ENCODE measurements at regions not wholly inside any gene's neighbourhood (a gene's known extent, or its start where the extent isn't known, plus 50 kb on each side); places are given as distances from the start of the nearest gene placed in this dataset.
A peak's percentile ranks its signal among the peaks of the same experiment; 100 is the strongest.
"Not testable (repeated sequence)": the region's sequence is repeated elsewhere in the genome, so short reads cannot be mapped to it uniquely, and the experiment has no call there.

DNA sequence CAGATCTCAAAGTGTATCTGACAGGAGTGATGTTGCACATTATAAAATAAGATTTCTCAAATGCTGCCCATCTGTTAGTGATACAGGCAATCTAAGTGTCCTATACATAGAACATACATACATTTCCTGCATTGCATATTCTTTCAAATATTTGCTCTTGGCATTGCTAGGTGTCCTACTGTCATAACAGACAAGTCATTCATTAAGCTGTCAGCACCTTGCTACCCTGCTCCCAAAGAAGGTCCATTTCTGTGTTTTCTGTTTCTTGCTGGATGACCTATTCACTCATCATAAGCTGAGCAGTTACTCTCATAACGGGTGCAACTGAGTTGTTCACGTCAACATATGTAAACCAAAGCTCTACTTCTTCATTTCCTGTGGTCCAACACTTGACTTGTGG, 719.0 kb downstream of the KCNJ2 start:
- DNase-seq, result no peak

- DNase-seq, result no peak
Measured at GRCh38 chr17:70891306-70891705, 722.0 kb downstream of the KCNJ2 start.

- no peak for DNase-seq
Measured at GRCh38 chr17:70892527-70892926, 723.2 kb downstream of the KCNJ2 start.

DNA sequence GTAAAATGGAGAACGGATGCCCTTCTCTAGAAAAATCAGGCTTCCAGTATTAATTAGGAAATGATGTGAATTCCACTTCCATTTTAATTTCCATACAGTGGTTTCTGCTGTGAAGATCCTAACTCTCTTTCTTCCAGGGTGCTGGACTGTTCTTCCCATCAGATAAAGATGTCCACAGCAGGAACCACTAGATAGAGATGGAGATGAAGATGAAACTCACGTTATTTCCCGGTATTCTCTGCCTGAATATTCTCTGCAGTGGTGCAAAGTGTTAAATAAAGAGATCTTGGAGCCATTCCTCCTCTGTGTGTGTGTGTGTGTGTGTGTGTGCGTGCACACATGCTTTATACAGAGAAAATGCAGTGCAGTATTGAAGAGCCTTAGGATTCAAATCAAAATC, 727.5 kb downstream of the KCNJ2 start:
- DNase-seq, result no peak

- no peak for DNase-seq
Measured at GRCh38 chr17:70897446-70897845, 728.1 kb downstream of the KCNJ2 start.

- DNase-seq, result no peak
Measured at GRCh38 chr17:70901870-70902269, 732.5 kb downstream of the KCNJ2 start.

GRCh38 chr17:70905796-70906195, 736.5 kb downstream of the KCNJ2 start:
- no peak for DNase-seq

DNA sequence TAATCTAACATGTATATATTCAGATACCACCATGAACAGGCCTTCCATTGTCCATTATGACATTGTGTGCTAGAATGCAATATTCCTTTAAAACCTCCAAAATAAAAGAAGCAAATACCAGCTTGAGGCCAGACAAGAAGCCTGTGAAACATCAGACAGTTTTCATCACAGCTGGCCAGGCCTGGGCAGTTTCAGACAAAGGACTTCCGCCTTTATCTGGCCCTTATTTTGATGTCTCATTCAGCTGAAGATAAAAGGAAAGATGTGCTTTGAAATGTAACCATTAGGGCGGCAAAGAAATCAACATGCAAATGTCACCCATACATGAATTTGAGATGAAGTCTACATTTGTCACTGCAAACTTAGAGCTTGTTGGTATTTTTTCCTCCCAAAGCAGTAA, 737.5 kb downstream of the KCNJ2 start:
- peak; percentile 2 for DNase-seq

DNA sequence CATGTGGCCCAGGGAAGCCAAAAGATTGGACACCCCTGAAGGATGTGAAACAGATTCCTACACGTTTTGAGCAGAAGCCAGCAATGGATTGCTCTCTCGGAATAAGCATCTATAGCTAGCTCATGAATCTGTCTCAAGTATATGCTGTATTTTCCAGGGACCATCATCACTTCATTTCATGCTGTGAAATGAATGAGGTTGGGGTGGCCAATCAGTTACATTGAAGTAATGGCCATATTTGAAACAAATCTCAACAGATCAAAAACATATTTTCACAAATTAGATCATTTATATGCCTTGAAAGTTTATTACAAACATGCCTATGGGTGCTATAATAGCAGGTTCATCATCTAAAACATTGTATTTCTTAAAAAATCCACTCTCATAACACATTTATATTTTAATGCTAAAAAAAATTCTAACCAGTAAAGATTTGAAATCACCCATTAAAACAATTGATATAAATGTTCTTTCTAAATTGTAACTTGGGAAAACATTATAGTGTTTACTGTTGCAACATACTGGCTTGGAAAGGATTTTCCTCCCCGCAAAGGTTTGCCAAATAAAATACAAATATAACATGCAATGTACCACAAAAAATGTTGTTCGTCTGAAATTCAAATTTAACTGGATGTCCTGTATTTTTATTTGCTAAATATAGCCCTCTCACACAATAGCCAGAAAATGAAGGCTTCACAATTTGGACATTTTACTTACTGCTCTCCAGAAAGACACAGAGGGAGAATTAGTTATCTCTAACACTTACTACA, 743.6 kb downstream of the KCNJ2 start:
- no peak for DNase-seq

- DNase-seq, result no peak
Measured at GRCh38 chr17:70916469-70916868, 747.1 kb downstream of the KCNJ2 start.

DNA sequence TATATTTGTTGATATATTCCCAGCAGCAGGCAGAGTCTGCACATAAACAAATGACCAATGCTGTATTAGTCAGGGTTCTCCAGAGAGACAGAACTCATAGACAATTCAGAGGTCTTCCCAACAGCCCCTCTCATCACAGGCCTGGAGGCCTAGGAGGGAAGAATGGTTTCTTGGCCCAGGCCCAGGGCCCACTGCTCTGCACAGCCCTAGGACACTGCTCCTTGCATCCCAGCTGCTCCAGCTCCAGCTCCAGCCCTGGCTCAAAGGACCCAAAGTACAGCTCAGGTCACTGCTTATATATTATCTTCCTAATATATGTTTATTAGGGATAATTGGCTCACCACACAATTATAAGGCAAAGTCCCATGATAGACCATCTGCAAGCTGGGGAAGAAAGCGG, 749.9 kb downstream of the KCNJ2 start:
- DNase-seq, result no peak

GRCh38 chr17:70920416-70920815, 751.1 kb downstream of the KCNJ2 start:
- no peak for DNase-seq

DNA sequence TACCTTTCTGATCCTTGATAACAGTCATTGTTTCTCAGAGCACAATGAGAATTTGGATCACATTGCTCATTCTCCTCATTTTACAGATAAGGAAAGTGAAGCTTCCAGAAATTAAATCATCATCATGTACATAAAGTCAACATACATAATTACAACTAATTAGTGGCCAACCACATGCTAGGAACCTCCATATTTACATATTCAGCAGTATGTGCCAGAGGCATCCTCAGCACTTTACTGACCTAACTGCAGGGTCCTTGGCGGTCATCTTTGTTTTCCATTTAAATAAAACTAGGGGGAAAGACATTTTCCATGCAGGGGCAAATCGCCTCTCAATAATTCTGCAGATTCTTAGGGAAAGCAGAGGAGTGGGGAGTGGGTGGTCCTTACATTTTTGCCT, 752.9 kb downstream of the KCNJ2 start:
- DNase-seq, result no peak

GRCh38 chr17:70924776-70925175, 755.4 kb downstream of the KCNJ2 start:
- DNase-seq, result no peak

- no peak for DNase-seq
Measured at GRCh38 chr17:70929226-70929625, 759.9 kb downstream of the KCNJ2 start.

- no peak for DNase-seq
Measured at GRCh38 chr17:70934231-70934630, 764.9 kb downstream of the KCNJ2 start.

DNA sequence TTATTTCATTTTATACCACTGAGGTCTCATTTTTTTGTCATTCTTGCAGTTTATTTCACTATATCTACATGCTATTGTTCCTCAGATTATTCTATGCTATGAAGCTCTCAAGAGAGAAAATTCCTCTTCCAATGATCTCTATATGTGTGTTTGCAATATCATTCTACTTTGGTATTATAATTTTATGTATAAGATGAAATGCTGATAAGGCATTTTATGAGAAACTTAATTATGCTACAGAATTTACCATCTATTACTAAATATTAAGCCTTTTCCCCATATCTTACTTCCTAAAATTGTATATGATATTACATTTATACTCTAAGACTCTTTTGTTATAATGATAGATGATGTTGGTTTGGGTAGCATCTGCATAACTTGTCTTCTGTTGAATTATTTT, 765.5 kb downstream of the KCNJ2 start:
- no peak for DNase-seq

DNA sequence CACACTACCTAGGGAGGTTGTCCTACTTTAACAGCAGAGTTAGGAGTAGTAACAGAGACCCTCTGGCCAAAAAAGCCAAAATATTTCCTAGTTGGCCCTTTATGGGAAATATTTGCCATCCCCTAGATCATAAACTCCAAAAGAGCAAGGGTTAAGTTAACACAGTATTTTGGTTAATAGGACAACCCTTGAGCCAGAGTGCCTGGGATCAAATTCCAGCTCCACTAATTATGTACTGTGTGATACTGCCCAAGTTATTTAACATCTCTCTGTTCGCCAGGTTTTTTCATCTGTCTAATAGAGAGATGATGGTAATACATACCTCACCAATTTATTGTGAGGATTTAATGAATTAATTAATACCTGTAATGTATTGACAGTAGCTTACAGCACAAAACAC, 767.4 kb downstream of the KCNJ2 start:
- no peak for DNase-seq

DNA sequence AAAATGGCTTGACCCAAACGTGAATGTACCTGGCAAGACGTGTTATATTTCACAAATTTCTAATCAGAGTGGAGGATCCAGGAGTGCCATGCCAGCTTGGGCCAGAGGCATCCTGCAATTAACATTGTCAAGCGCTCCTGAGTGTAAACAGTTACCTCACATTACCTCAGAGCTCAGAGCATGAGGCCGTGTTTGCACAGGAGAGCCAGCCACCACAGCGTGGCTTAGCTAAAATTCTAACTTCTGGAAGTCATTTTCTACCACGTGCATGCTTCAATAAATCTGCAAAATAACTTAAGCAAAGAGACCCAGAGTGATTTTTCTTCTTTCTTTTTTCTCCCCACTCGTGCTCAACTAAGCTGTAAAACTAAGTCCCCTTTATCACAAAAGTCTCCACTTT, 769.0 kb downstream of the KCNJ2 start:
- DNase-seq, result peak; percentile 47

- DNase-seq, result no peak
Measured at GRCh38 chr17:70945386-70945785, 776.1 kb downstream of the KCNJ2 start.

GRCh38 chr17:70947215-70947614, 777.9 kb downstream of the KCNJ2 start:
- no peak for DNase-seq

DNA sequence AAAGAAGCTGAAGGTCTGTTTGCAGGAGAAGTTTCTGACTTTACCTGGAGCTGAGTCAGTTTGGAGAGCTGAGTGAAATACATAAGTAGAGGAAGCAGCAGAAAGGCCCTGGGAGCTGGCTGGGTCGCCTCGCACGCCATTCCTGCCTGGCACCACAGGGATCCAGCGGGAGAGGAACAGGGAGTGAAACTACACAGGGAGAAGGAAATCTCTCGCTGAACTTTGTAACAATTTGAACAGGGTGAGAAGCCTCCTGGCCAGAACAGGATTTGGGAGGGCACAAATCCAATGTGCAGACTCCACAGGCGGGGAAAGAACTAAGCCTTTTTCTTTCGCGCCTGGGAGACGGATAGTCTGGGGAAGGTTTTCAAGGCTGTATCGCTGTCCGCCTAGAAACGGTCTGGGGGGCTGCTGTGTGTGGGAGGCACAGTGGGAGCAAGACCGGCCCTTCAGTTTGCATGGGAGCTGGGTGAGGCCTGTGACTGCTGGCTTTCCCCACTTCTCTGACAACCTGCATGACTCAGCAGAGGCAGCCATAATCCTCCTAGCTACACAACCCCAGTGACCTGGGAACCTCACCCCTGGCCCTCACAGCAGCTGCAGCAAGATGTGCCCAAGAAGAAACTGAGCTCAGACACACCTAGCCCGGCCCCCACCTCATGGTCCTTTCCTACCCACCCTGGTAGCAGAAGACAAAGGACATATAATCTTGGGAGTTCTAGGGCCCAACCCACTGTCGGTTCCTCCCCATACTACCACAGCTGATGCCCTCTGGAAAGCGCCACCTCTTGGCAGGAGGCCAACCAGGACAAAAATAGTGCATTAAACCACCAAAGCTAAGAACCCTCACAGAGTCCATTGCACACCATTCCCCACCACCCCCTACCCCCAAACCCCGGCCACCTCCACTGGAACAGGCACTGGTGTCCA, 778.6 kb downstream of the KCNJ2 start:
- no peak for DNase-seq

DNA sequence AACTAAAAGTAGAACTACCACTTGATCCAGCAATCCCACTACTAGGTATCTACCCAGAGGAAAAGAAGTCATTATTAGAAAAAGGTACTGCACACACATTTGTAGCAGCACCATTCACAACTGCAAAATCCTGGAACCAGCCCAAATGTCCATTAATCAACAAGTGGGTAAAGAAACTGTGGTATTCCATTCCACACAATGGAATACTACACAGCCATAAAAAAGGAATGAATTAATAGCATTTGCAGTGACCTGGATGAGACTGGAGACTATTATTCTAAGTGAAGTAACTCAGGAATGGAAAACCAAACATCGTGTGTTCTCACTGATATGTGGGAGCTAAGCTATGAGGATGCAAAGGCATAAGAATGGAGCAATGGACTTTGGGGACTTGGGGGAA, 783.8 kb downstream of the KCNJ2 start:
- not testable (repeated sequence) for DNase-seq

- DNase-seq, result no peak
Measured at GRCh38 chr17:70955441-70955840, 786.1 kb downstream of the KCNJ2 start.

Measured in NCI-H2029 (cell line).